GM08714 (cell line): ENCODE measurements at regions not wholly inside any gene's neighbourhood (a gene's known extent, or its start where the extent isn't known, plus 50 kb on each side); places are given as distances from the start of the nearest gene placed in this dataset.
"Not testable (repeated sequence)": the region's sequence is repeated elsewhere in the genome, so short reads cannot be mapped to it uniquely, and the experiment has no call there.

Source experiments
- H3K4me3 ChIP-seq: fragments of 200-500 bp; sonication (Bioruptor generic); 2 replicates; pipeline ENCODE4 v1.5.1; 2014; ENCODE audit warnings: mild to moderate bottlenecking, low read length, inconsistent platforms
- ZNF274 ChIP-seq: IDR thresholded peaks from 2 replicates; pipeline ENCODE4 v1.6.1; 2012; ENCODE audit warnings: mild to moderate bottlenecking, low read depth, low read length

DNA sequence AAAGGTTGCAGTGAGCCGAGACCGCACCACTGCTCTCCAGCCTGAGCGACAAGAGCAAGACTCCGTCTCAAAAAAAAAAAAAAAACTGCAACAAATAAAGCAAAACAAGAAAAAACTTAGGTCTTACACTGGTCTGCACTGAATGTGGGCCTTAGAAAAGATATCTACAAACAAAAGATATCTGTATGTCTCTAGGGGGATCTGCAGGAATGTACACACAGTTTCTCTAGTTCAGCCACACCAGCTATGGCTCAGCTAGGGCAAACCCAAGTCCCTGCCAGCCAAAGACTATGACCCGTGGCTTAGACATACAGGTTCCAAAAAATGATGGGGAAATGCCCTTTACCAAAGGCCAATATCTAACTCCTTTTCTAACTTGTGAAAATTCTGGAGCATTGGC, 202.4 kb upstream of the KAZN start:
- TF ChIP-seq ZNF274: no peak
- H3K4me3 ChIP-seq: no peak overlapping the region

DNA sequence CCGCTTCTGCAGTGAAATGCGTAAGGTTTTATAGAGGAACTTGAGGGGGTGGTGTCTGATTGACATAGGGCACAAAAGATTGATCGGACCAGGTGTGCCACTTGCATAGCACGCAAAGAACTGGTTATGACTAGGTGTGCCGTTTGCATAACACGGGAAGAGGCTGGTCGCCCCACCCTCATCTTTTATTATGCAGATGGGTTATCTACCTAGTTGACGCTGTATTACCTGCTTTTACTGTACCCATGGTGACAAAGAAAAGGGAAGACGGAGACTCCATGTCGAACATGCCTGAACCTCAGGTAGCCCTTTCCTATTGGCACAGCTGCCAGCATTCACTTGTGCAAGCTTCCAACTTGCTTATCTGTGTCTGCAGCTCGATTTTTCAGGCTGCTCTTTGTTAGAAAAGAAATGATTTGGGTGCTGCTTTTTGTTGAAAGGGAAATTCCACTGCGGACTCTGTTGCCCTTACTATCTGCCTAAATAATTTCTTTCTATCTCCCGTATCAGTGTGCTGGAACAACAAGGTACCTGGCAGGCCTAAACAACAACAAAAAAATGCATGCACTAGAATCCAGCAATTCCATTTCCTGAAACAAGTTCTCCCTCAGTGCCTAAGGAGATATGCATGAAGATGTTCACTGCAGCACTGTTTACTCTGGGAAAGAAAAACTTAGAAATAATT, 194.4 kb upstream of the KAZN start:
- TF ChIP-seq ZNF274: no peak
- H3K4me3 ChIP-seq: no peak overlapping the region

DNA sequence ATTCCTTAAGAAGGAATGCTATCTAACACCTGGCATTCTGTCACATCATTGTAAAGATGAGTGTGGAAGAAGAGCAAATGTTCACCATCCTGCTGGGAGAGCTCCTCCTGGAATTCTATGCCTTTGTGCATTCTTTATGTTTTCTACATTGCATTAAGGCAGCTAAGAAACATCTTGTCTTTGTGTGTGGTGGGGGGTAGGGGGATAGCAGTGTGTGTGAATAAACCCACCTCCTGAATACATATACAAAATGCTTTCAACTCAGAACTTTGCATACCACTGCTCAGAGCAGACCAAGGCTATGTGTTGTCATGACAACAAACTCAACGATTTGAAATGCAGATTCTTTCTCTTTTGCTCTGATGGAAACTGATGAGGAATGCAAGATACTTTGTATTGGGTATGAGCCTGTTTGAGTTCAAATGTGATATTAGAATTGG, 193.6 kb upstream of the KAZN start:
- no peak overlapping the region for H3K4me3 ChIP-seq
- no peak for TF ChIP-seq ZNF274

DNA sequence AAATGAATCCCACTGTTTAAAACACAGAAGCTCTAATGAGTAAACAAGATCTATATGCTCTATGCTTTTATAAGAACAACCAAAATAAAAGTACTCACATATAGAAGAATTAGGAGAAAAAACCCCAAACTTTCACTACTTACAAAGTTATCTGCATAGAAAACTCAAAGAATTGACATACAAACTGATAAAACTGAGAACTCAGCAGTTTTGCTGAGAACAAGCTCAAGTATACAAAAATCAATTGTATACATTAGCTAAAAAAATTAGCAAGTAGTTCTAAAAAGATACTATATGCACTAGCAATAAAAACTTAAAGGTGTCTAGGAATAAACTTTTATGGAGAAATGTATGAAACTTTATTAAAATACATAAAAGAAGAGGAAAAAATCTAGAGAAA, 186.2 kb upstream of the KAZN start:
- TF ChIP-seq ZNF274: no peak
- H3K4me3 ChIP-seq: no peak overlapping the region

DNA sequence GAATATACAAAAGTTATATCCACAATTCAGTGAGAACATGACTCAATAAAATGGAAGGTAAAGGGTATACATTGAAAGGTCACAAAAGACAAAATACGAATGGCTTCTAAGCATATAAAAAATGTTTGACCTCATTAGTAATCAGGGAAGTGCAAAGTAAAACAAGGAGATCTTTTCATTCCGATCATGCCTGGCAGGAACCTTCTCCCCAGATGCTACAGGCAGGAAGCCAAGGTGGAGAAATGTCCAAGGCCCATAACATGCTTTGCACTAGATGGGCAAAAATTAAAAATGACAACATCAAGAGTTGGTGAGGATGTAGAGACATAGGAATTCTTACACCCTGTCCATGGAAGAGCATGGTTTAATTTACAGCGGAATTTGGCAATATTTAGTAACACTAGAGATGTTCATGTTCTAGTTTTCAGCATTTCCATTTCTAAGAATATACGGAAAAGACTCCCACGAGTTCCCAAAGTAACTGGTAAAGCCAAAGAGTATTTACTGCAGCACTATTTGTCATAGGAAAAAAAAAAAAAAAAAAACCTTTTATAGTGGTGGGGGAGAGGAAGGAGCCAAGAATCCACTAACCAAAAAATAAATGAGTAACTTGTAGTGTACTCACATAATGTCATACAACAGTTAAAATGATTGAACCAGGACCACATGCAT, 184.5 kb upstream of the KAZN start:
- no peak overlapping the region for H3K4me3 ChIP-seq
- no peak for TF ChIP-seq ZNF274

DNA sequence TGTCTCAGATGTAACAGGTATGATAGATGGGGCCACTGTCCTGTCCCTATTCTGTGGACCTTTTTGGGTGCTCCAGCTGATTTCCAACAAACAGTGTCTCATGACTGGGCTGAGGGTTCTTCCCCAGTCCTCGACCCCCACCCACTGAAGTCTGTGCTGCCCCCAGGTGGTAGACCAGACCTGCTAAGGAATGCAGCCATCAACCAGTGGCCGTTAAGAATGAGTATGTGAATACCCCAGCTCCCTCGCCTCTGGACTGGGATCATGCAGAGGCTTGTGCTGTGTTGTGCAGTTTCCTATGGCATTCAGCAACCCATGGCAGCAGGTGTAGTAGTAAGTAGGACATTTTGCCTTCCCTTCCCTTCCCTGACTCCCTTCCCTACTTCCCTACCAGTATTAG, 183.1 kb upstream of the KAZN start:
- no peak overlapping the region for H3K4me3 ChIP-seq
- no peak for TF ChIP-seq ZNF274

DNA sequence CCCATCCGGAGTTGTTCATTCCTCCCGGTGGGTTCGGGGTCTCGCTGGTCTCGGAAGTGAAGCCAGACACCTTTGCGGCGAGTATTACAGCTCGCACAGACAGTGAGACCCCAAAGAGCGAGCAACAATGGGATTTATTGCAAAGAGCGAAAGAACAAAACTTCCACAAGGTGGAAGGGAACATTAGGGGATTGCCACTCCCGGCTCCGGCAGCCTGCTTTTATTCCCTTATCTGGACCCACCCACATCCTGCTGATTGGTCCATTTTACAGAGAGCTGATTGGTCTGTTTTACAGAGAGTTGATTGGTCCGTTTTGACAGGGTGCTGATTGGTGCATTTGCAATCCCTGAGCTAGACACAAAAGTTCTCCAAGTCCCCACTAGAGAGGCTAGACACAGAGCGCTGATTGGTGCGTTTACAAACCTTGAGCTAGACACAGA, 178.7 kb upstream of the KAZN start:
- not testable (repeated sequence) for H3K4me3 ChIP-seq

DNA sequence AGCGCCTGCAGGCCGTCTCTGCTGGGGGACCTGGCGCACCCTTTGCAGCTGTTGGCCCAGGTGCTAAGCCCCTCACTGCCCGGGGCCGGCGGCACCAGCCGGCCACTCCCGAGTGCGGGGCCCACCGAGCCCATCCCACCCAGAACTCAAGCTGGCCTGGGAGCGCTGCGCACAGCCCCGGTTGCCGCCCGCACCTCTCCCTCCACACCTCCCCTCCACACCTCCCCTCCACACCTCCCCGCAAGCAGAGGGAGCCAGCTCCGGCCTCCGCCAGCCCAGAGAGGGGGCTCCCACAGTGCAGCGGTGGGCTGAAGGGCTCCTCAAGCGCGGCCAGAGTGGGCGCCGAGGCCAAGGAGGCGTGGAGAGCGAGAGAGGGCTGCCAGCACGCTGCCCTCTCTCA, 177.8 kb upstream of the KAZN start:
- no peak overlapping the region for H3K4me3 ChIP-seq
- TF ChIP-seq ZNF274: no peak

DNA sequence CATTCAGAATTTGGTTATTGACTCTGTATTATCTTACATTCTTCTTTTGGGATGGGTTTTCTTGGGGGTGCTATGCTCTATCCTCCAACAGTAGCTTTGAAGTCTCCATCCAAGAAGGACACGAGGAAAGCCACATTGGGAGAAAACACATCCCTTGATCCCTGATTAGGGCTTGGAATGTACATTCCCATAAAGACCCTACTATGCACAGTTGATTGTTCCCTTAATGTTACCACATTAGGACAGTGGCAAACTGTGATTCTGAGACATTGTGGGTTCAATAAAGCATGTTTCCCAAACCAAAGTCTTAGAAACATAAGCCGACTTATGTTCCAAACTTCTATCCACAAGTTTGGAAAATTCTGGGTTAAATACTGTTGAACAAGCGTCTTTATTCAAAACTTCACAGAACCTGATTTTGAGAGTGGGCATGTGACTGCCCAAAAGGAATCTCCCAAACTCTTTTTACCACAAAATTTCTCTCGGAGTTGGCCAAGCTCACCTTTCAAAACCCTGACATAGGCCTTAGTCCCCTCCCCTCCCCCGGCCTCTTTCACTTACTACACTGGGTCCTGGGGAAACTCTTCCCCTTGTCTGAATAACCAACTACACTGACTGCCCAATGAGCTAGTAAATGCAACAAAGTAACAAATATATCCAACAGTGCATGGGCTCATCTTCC, 177.0 kb upstream of the KAZN start:
- no peak overlapping the region for H3K4me3 ChIP-seq
- TF ChIP-seq ZNF274: no peak

DNA sequence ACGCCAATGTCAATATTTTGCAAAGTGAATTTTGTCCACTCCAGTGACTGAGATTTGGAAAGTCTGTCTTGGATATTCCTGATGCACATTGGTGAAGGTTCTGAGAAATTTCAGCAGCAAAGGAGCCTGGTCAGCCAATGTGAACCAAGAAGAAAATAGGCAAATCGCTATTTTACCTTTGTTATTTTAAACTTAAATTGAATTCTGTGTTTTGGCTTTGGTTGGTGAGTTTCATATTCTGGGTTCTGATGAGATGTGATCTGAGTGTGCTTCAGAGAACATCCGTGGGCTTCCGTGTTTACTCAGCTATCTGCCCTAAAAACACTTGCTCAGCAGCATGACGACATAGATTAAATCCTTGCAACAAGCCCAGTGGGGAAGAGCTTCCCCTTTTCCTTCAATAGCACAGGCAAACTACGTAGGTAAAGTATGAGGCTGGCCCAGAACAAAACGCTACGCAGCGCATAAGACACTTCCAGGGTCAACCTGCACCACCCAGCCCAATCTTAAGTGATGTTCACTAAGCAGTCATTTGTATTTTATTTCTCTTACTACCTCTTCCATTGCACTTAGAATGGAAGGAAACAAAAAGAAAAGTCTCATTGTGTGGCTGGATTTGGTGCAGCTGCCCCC, 176.4 kb upstream of the KAZN start:
- TF ChIP-seq ZNF274: no peak
- no peak overlapping the region for H3K4me3 ChIP-seq

DNA sequence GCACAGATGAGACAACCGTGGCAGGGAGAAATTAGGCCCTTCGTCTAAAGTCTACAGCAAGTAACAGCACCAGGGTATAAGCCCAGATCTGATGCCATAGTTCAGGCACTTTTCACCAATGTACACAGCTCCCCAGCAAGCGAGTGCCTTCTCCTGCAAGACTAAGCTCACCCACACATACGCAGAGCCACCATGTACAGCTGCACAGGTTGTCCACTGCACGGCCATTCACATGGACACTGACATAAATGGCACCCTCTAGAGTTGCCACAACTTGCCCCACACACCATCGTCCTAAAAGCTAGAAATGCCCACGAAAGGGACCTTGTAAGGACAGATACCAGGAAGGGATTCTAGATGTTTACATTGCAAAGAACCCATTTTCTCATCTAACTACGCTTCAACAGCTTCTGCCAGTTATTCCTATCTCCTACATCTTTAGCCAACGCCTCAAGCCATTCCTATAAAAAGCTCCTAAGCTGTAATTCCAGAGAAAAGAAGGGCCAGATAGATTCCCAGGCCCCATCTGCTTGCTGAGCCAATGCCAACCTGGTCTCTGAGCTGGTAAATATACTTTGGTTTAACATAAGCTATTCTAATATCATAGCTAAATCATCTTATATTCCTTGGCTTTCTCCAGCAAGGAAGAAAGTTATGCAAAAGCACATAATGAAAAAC, 174.0 kb upstream of the KAZN start:
- no peak overlapping the region for H3K4me3 ChIP-seq
- TF ChIP-seq ZNF274: no peak

DNA sequence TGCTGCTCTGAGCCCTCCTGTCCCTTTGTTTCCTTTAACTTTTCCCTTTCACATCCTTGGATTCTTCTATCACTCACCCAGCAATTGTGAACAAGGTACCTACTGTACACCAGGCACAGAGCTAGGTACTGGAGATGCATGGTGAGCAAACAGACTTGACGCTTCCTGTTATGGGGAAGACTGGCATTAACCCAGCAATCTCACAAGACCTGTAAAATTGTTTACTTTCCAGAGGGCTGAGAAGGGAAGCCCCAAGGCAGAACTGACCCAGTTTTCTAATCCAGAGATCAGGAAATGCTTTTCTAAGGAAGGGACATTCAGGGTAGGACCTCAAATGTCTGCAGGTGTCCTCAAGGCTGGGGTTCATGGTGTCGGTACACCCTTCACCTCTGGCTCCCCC, 171.6 kb upstream of the KAZN start:
- H3K4me3 ChIP-seq: no peak overlapping the region
- no peak for TF ChIP-seq ZNF274

DNA sequence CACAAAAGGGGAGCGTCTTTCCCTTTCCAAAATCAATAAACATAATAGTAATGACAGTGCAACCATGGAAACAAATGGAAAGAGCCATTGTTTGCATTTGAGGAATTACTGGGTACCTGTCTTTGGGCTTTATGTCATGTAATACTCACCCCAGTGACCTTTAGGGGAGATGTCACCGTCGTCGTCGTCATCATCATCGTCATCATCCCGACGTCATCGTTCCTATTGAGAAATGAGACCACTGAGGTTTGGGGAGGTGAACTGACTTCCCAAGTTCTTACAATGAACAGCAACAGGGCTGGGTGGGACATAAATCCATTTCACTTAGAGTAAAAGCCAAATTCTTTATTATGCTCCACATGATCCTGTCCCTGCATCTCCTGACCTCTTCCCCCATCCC, 168.9 kb upstream of the KAZN start:
- TF ChIP-seq ZNF274: no peak
- H3K4me3 ChIP-seq: no peak overlapping the region

DNA sequence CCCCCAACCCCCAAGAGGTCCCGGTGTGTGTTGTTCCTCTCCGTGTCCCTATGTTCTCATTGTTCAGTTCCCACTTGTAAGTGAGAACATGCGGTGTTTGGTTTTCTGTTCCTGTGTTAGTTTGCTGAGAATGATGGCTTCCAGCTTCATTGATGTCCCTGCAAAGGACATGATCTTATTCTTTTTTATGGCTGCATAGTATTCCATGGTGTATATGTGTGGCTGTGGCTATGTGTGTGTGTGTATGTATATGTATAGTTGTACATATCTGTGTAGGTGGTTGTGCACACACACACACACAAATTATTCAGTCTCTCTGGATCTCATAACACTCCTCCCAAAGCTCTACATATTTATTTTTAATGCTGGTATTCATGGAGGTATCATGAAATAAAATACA, 165.8 kb upstream of the KAZN start:
- not testable (repeated sequence) for H3K4me3 ChIP-seq
